ENCODE measurements at regions not wholly inside any gene's neighbourhood (a gene's known extent, or its start where the extent isn't known, plus 50 kb on each side); places are given as distances from the start of the nearest gene placed in this dataset.

DNA sequence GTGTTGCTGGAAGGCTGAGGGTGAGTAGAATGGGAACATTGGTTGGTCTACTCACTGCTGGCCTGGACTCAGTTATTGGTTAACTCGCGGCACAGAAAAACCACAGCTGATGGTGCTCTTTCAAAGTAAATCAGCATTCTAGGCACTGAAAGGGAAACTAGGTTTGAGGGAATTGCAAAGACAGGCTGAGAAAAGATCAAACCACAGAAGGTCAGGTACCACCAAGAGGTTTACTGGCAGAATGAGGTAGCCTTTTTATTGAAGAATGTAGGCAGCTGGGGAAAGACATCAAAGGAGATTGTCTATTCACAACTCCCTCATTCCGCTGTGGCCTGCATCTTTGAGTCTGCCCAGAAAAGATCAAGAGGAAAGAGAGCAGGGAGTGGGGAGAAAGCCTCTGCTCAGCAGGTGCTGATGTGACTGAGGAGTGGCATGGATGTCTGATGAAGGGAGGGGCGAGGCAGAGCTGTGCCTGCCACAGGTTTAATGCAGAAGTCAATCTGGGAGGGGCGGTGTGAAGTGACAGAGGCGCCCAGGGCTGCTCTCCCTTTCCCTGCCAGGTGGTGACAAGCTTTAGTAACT lies 255.5 kb downstream of the MAN2A1 start:
- no peak for DNase-seq (ENCODE audit: low read depth)

- DNase-seq (ENCODE audit: low read depth): no peak
Observed at GRCh38 chr5:109945723-109946480, 256.2 kb downstream of the MAN2A1 start.

GRCh38 chr5:109946610-109947009 lies 256.9 kb downstream of the MAN2A1 start:
- no peak for DNase-seq (ENCODE audit: low read depth)

- DNase-seq (ENCODE audit: low read depth): no peak
Observed at GRCh38 chr5:109947667-109948066, 257.9 kb downstream of the MAN2A1 start.

GRCh38 chr5:109950634-109951033 lies 260.9 kb downstream of the MAN2A1 start:
- DNase-seq (ENCODE audit: low read depth): no peak

DNA sequence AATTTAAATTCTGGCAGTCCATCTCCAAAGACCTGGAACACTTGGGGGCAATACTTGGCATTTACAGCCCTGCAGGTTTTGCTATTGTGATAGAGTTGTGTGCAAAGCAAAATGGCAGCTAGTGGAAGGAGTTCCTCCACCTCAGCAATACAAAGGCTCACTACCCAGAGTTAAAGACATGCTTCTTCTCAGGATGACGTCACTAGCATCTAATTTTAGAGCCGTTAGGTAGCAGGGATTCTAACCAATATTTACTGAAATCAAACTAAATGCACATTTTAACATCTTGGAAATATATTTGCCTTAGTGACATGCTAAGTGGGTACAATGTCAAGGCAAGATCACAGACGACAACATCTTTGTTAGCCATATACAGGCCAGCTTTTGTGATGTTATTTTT lies 261.6 kb downstream of the MAN2A1 start:
- no peak for DNase-seq (ENCODE audit: low read depth)

DNA sequence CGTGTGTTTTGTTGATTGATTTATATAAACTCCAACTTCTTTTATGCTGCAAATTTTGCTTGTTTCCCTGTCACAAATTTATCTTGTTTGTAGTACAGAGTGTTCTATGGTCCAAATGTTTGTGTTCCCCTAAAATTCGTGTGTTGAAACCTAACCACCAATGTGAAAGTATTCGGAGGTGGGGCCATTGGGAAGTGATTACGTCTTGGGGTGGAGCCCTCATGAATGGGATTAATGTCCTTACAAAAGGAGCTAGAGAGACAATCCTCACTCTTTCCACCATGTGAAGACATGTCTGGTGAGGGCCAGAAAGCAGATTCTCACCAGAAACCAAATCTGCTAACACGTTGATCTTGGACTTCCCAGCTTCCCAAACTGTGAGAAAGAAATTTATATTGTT lies 262.0 kb downstream of the MAN2A1 start:
- no peak for DNase-seq (ENCODE audit: low read depth)

- DNase-seq (ENCODE audit: low read depth): no peak
Observed at GRCh38 chr5:109953761-109954160, 264.0 kb downstream of the MAN2A1 start.

DNA sequence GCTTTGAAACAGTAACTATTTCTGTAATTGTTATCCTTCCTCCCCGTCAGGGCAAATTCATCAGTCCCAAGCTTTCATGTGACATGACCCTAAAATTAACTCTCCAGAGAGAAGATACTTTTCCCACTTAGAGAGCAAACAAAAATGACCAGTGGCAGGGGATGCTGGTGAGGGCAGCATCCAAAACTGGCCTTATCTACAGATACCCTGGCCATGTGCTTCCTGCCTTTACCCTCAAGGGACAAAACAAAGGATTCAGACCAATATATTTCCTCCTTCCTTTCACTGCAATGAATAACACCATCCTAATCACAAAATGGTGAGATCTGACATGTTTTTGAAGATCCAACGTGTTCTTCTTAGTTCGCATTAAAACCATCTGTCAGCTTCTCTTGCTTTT lies 267.2 kb downstream of the MAN2A1 start:
- DNase-seq (ENCODE audit: low read depth): no peak

GRCh38 chr5:109958082-109958481 lies 268.4 kb downstream of the MAN2A1 start:
- DNase-seq (ENCODE audit: low read depth): no peak

DNA sequence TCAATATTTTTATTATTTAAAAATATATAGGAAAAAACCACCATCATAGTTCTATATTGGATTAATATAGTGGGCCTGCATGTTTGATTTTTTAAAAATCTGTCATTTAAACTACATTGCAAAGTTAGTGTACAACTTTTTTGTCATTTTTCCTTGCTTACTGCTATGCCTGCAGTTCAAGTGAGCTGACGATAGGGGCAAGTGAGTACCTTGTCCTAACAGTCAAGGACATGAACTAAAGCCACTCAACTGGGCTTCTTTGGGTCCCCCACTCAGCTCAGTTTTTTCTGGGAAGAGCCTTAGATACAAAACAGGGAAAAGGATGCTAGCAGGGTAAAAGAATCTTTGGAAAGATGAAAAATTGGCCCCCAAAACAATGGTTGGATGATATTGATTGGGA lies 269.9 kb downstream of the MAN2A1 start:
- DNase-seq (ENCODE audit: low read depth): no peak

DNA sequence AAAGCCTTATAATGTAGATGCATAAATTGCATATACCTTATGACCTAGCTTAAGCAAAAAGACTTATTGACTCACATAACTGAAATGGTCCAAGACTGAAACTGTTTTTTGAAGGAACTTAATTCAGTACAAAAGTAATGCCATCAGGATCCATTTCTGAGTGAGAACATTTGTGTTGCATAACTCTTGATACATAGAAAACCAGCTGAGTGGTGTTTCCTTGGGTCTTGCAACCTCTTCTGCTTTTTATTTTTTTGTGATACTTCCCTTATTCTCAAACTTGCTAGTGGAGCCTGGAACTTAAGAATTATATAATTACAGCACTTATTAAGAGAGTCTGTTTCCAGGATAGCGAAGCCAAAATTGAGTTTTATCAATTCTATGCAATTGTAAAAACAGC lies 272.0 kb downstream of the MAN2A1 start:
- DNase-seq (ENCODE audit: low read depth): no peak

- no peak for DNase-seq (ENCODE audit: low read depth)
Observed at GRCh38 chr5:109962882-109963603, 273.3 kb downstream of the MAN2A1 start.

- DNase-seq (ENCODE audit: low read depth): no peak
Observed at GRCh38 chr5:109964136-109964535, 274.4 kb downstream of the MAN2A1 start.

- no peak for DNase-seq (ENCODE audit: low read depth)
Observed at GRCh38 chr5:109965634-109966033, 275.9 kb downstream of the MAN2A1 start.

- no peak for DNase-seq (ENCODE audit: low read depth)
Observed at GRCh38 chr5:109971968-109972367, 282.2 kb downstream of the MAN2A1 start.

DNA sequence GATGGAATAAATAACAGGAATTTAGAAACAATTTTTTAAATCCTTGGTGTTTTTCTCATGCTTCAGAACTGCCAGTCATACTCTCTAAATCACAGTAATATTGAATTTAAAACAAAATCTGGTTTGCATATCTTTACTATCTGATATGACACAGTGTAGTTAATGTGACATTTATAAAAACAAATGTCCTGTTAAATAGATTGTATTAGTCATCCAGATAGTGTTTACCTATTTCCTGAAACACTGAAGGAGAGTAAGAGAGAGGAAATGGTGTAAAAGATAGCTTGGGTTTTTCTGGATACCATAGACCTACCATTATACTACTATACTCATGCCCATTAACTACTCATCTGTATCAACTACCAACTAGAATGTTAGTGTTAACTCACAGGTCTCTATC lies 292.3 kb downstream of the MAN2A1 start:
- DNase-seq (ENCODE audit: low read depth): no peak

DNA sequence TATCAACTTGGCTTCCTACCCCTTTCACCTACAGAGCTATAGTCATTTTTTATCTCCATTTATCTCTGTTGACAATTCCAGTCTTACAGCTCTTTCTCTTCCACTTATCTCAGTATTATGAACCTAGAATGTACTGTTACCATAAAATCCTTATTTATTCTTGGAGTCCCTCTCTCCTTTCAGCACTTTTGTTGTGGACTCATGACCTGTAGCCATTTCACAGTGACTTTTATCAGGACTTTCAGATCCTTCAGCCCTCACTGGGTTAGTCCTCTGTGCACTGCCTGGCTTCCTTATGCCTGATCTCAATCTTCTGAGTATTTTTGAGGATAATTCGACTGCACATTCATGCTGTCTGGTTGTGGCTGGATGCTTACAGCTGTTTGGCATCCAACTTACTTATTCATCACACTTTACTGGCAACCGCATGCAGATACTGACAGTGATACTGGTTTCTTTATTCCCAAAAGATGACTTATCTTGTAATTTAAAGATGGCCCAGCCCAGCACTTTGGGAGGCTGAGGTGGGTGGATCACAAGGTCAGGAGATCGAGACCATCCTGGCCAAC lies 293.3 kb downstream of the MAN2A1 start:
- DNase-seq (ENCODE audit: low read depth): no peak

DNA sequence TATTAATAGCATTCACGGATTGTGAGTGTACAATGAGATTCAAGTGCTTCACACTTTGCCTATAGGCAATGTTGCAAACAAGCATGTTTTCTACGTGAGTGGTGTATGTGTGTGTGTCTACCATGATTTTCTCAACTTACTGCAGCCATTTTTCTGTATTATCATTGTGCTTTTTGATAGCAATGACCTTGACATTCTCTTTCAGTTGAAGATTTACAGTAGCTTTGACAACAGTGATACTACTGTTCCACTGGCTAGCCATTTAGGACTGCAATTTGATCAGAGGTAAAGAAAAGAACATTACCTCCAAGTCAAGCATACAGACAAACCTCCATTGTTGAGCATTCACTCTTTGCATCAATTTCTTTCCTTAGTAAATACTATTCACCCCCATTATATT lies 297.0 kb downstream of the MAN2A1 start:
- DNase-seq (ENCODE audit: low read depth): no peak

GRCh38 chr5:109987355-109987754 lies 297.6 kb downstream of the MAN2A1 start:
- DNase-seq (ENCODE audit: low read depth): peak; percentile 15

- peak; percentile 28 for DNase-seq (ENCODE audit: low read depth)
Observed at GRCh38 chr5:109987970-109988369, 298.2 kb downstream of the MAN2A1 start.

- DNase-seq (ENCODE audit: low read depth): no peak
Observed at GRCh38 chr5:109989161-109989560, 299.4 kb downstream of the MAN2A1 start.
